H9 (cell line): ENCODE measurements at regions not wholly inside any gene's neighbourhood (a gene's known extent, or its start where the extent isn't known, plus 50 kb on each side); places are given as distances from the start of the nearest gene placed in this dataset.

Experiments
- DNase-seq: peaks from one replicate; pipeline ENCODE4 v3.0.0-alpha.2; 2017
- H2AFZ ChIP-seq: one replicate; pipeline ENCODE4 v1.6.1; 2013; ENCODE audit warnings: mild to moderate bottlenecking, low read length, control low read depth, moderate library complexity
- H2AK5ac ChIP-seq: 2 replicates; pipeline ENCODE4 v1.6.1; 2013; ENCODE audit warnings: low read length, control low read depth, mixed read lengths; ENCODE audit not compliant: insufficient read length
- H2BK120ac ChIP-seq: one replicate; pipeline ENCODE4 v1.6.1; 2013; ENCODE audit warnings: low read depth, mild to moderate bottlenecking, low read length, control low read depth, inconsistent platforms; ENCODE audit not compliant: poor library complexity, severe bottlenecking
- H2BK12ac ChIP-seq: 2 replicates; pipeline ENCODE4 v1.6.1; 2013; ENCODE audit warnings: low read length, control low read depth, mixed read lengths, low read depth; ENCODE audit not compliant: insufficient read length
- H2BK15ac ChIP-seq: 2 replicates; pipeline ENCODE4 v1.6.1; 2013; ENCODE audit warnings: low read depth, low read length, control low read depth
- H2BK20ac ChIP-seq: one replicate; pipeline ENCODE4 v1.6.1; 2013; ENCODE audit warnings: low read depth, mild to moderate bottlenecking, low read length, control low read depth, inconsistent platforms; ENCODE audit not compliant: poor library complexity, severe bottlenecking
- H2BK5ac ChIP-seq: 2 replicates; pipeline ENCODE4 v1.6.1; 2013; ENCODE audit warnings: low read length, control low read depth, mixed read lengths; ENCODE audit not compliant: insufficient read length
- H3K14ac ChIP-seq: 2 replicates; pipeline ENCODE4 v1.6.1; 2013; ENCODE audit warnings: low read length, control low read depth; ENCODE audit not compliant: insufficient read depth
- H3K18ac ChIP-seq: 2 replicates; pipeline ENCODE4 v1.6.1; 2013; ENCODE audit warnings: low read depth, mild to moderate bottlenecking, mixed read lengths, low read length, control low read depth; ENCODE audit not compliant: insufficient read length
- H3K23ac ChIP-seq: 2 replicates; pipeline ENCODE4 v1.6.1; 2013; ENCODE audit warnings: low read length, control low read depth, mixed read lengths, low read depth; ENCODE audit not compliant: insufficient read length
- H3K23me2 ChIP-seq: 2 replicates; pipeline ENCODE4 v1.6.1; 2013; ENCODE audit warnings: low read depth, mild to moderate bottlenecking, mixed read lengths, low read length, control low read depth; ENCODE audit not compliant: insufficient read length, poor library complexity, severe bottlenecking
- H3K27ac ChIP-seq: 2 replicates; pipeline ENCODE4 v1.5.1; 2013; ENCODE audit warnings: low read length, control low read depth, mixed read lengths, low read depth; ENCODE audit not compliant: insufficient read length
- H3K27me3 ChIP-seq: 2 replicates; pipeline ENCODE4 v1.6.1; 2013; ENCODE audit warnings: low read length, control low read depth, inconsistent platforms; ENCODE audit not compliant: insufficient read depth
- H3K4ac ChIP-seq: 2 replicates; pipeline ENCODE4 v1.6.1; 2013; ENCODE audit warnings: low read depth, mild to moderate bottlenecking, control low read depth, inconsistent platforms, low read length, moderate library complexity
- H3K4me1 ChIP-seq: 2 replicates; pipeline ENCODE4 v1.6.1; 2013; ENCODE audit warnings: low read length, control low read depth, inconsistent platforms; ENCODE audit not compliant: insufficient read depth
- H3K4me2 ChIP-seq: 2 replicates; pipeline ENCODE4 v1.6.1; 2013; ENCODE audit warnings: low read length, control low read depth, mixed read lengths; ENCODE audit not compliant: insufficient read length, insufficient read depth
- H3K56ac ChIP-seq: 2 replicates; pipeline ENCODE4 v1.6.1; 2013; ENCODE audit warnings: low read depth, mild to moderate bottlenecking, mixed read lengths, low read length, control low read depth; ENCODE audit not compliant: insufficient read length
- H3K79me1 ChIP-seq: 2 replicates; pipeline ENCODE4 v1.6.1; 2013; ENCODE audit warnings: low read depth, mild to moderate bottlenecking, moderate library complexity, low read length, control low read depth, inconsistent platforms; ENCODE audit not compliant: insufficient read depth, poor library complexity, severe bottlenecking
- H3K79me2 ChIP-seq: 2 replicates; pipeline ENCODE4 v1.6.1; 2013; ENCODE audit warnings: low read length, control low read depth, inconsistent platforms; ENCODE audit not compliant: insufficient read depth
- H3K9ac ChIP-seq: 2 replicates; pipeline ENCODE4 v1.6.1; 2013; ENCODE audit warnings: low read length, control low read depth, mixed read lengths; ENCODE audit not compliant: insufficient read length; ENCODE audit errors: extremely low read depth
- H3K9me3 ChIP-seq: one replicate; pipeline ENCODE4 v1.6.1; 2013; ENCODE audit warnings: low read depth, low read length, inconsistent platforms; ENCODE audit not compliant: control insufficient read depth
- H3T11ph ChIP-seq: one replicate; pipeline ENCODE4 v1.6.1; 2013; ENCODE audit warnings: mild to moderate bottlenecking, low read length, control low read depth, inconsistent platforms
- H4K20me1 ChIP-seq: one replicate; pipeline ENCODE4 v1.6.1; 2013; ENCODE audit not compliant: control insufficient read depth, insufficient read length, insufficient read depth
- H4K5ac ChIP-seq: 2 replicates; pipeline ENCODE4 v1.6.1; 2013; ENCODE audit warnings: low read depth, mild to moderate bottlenecking, mixed read lengths, low read length, control low read depth; ENCODE audit not compliant: insufficient read length
- H4K8ac ChIP-seq: replicated peaks from 2 replicates; pipeline ENCODE4 v1.6.1; 2013; ENCODE audit warnings: low read length, control low read depth, mixed read lengths, low read depth; ENCODE audit not compliant: insufficient read length
- H4K91ac ChIP-seq: 2 replicates; pipeline ENCODE4 v1.6.1; 2013; ENCODE audit warnings: low read depth, mild to moderate bottlenecking, moderate library complexity, mixed read lengths, low read length, control low read depth; ENCODE audit not compliant: insufficient read length
- H3K27ac Mint-ChIP-seq, 3 experiments: 2 replicates in 2 of 3; 3 replicates in 1 of 3; pipeline ENCODE4 v1.8.0; 2020 to 2021; ENCODE audit warnings: mixed read lengths in 3 of 3, mild to moderate bottlenecking in 1 of 3, moderate library complexity in 1 of 3
- H3K27me3 Mint-ChIP-seq: 2 replicates; pipeline ENCODE4 v1.8.0; 2021; ENCODE audit warnings: low read depth, mild to moderate bottlenecking, moderate library complexity, mixed read lengths
- H3K36me3 Mint-ChIP-seq, 3 experiments: 2 replicates in 2 of 3; 3 replicates in 1 of 3; pipeline ENCODE4 v1.8.0; 2020 to 2021; ENCODE audit warnings: low read depth in 3 of 3, mixed read lengths in 3 of 3; ENCODE audit not compliant: insufficient read depth in 1 of 3
- H3K4me1 Mint-ChIP-seq, 2 experiments: 2 replicates each; pipeline ENCODE4 v1.8.0; 2020; ENCODE audit warnings: mixed read lengths in 2 of 2
- H3K4me3 Mint-ChIP-seq, 2 experiments: 2 replicates in 1 of 2; 3 replicates in 1 of 2; pipeline ENCODE4 v1.8.0; 2020 to 2021; ENCODE audit warnings: mild to moderate bottlenecking in 2 of 2, mixed read lengths in 2 of 2, moderate library complexity in 1 of 2
- H3K9me3 Mint-ChIP-seq, 2 experiments: 2 replicates in 1 of 2; 3 replicates in 1 of 2; pipeline ENCODE4 v1.8.0; 2020; ENCODE audit warnings: mild to moderate bottlenecking in 2 of 2, mixed read lengths in 2 of 2, moderate library complexity in 1 of 2
- TF ChIP-seq, protein P1 (sequence below): fragments of 200-600 bp; sonication (generic); conservative IDR thresholded peaks from 3 replicates; pipeline ENCODE4 v1.8.0; 2021; ENCODE audit warnings: antibody characterized with exemption, mild to moderate bottlenecking

- no peak overlapping the region for H4K8ac ChIP-seq
- Mint-ChIP-seq H3K9me3 (no peaks in the 10 kb centered on the region; a peak in 3 of 5 replicates), H3K36me3 (no peaks in the 10 kb centered on the region), H3K27me3 (no peaks in the 10 kb centered on the region), H3K4me3 (no peak overlapping the region), H3K4me1 (no peaks in the 10 kb centered on the region), H3K27ac (no peak overlapping the region)
- no peak overlapping the region for H2BK20ac ChIP-seq
- no peak for DNase-seq
- H3K18ac ChIP-seq, result no peak overlapping the region
- no peaks in the 10 kb centered on the region for H3K4me1 ChIP-seq
- no peaks in the 10 kb centered on the region for H3K79me2 ChIP-seq
- H3K9ac ChIP-seq, result no peak overlapping the region
- no peaks in the 10 kb centered on the region for H4K20me1 ChIP-seq
- no peaks in the 10 kb centered on the region for H3K23me2 ChIP-seq
- TF ChIP-seq, protein P1, sequence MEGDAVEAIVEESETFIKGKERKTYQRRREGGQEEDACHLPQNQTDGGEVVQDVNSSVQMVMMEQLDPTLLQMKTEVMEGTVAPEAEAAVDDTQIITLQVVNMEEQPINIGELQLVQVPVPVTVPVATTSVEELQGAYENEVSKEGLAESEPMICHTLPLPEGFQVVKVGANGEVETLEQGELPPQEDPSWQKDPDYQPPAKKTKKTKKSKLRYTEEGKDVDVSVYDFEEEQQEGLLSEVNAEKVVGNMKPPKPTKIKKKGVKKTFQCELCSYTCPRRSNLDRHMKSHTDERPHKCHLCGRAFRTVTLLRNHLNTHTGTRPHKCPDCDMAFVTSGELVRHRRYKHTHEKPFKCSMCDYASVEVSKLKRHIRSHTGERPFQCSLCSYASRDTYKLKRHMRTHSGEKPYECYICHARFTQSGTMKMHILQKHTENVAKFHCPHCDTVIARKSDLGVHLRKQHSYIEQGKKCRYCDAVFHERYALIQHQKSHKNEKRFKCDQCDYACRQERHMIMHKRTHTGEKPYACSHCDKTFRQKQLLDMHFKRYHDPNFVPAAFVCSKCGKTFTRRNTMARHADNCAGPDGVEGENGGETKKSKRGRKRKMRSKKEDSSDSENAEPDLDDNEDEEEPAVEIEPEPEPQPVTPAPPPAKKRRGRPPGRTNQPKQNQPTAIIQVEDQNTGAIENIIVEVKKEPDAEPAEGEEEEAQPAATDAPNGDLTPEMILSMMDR, result no peak
- H3K14ac ChIP-seq, result no peak overlapping the region
- no peak overlapping the region for H3K56ac ChIP-seq
- H2BK120ac ChIP-seq, result no peak overlapping the region
- H4K91ac ChIP-seq, result no peak overlapping the region
- no peak overlapping the region for H4K5ac ChIP-seq
- H3K4ac ChIP-seq, result no peak overlapping the region
- H3K9me3 ChIP-seq, result no peaks in the 10 kb centered on the region
- H3K23ac ChIP-seq, result no peak overlapping the region
- no peak overlapping the region for H2BK15ac ChIP-seq
- H3K4me2 ChIP-seq, result no peak overlapping the region
- H3K27me3 ChIP-seq, result no peaks in the 10 kb centered on the region
- no peak overlapping the region for H3K27ac ChIP-seq
- H3K79me1 ChIP-seq, result no peaks in the 10 kb centered on the region
- H2BK5ac ChIP-seq, result no peak overlapping the region
- no peak overlapping the region for H2AK5ac ChIP-seq
- H3T11ph ChIP-seq, result no peak overlapping the region
- H2AFZ ChIP-seq, result no peak overlapping the region
- no peak overlapping the region for H2BK12ac ChIP-seq
Measured at GRCh38 chr6:3587660-3588059, 130.8 kb upstream of the SLC22A23 start.
